Gastroesophageal sphincter (tissue), 4 donors: ENCODE measurements at regions not wholly inside any gene's neighbourhood (a gene's known extent, or its start where the extent isn't known, plus 50 kb on each side); places are given as distances from the start of the nearest gene placed in this dataset.

Experiments
- ATAC-seq: fragments of 150-250 bp; one replicate; pipeline ENCODE4 v1.9.1; 2016; ENCODE audit warnings: mild to moderate bottlenecking, moderate library complexity
- H3K27ac ChIP-seq, 4 donors: fragments of 200-600 bp; sonication (generic) in 3 of 4; 1 replicate in 3 of 4; 2 replicates in 1 of 4; pipeline ENCODE4 v1.5.1; 2016 to 2019
- H3K27me3 ChIP-seq: fragments of 200-600 bp; sonication (generic); one replicate; pipeline ENCODE4 v1.5.1; 2019
- H3K36me3 ChIP-seq, 2 donors: fragments of 200-600 bp; sonication (generic); one replicate each; pipeline ENCODE4 v1.5.1; 2019; ENCODE audit warnings: control low read depth in 1 of 2
- H3K4me1 ChIP-seq, 3 donors: fragments of 200-600 bp; sonication (generic); 1 replicate in 2 of 3; 2 replicates in 1 of 3; pipeline ENCODE4 v1.5.1; 2016 to 2019; ENCODE audit warnings: control low read depth in 2 of 3
- H3K4me3 ChIP-seq, 2 donors: fragments of 200-600 bp; sonication (generic); one replicate each; pipeline ENCODE4 v1.5.1; 2019; ENCODE audit warnings: mild to moderate bottlenecking in 1 of 2, moderate library complexity in 1 of 2
- H3K9me3 ChIP-seq, 3 donors: fragments of 200-600 bp; sonication (generic); one replicate each; pipeline ENCODE4 v1.5.1; 2017 to 2019; ENCODE audit warnings: control low read depth in 2 of 3
- CTCF ChIP-seq, 4 experiments: fragments of 200-600 bp in 2 of 4; fragments of 450-650 bp in 2 of 4; sonication (generic) in 1 of 4; IDR thresholded peaks; one replicate each; pipeline ENCODE4 v1.5.1; 2017 to 2019; ENCODE audit warnings: antibody characterized with exemption in 4 of 4, mild to moderate bottlenecking in 2 of 4, moderate library complexity in 2 of 4
- EP300 ChIP-seq: sonication (generic); formaldehyde crosslinking; IDR thresholded peaks from one replicate; pipeline ENCODE4 v1.6.1; 2017; ENCODE audit warnings: antibody characterized with exemption, mild to moderate bottlenecking
- POLR2A ChIP-seq, 2 donors: fragments of 450-650 bp; IDR thresholded peaks; one replicate each; pipeline ENCODE4 v1.6.1; 2017; ENCODE audit warnings: antibody characterized with exemption in 2 of 2, mild to moderate bottlenecking in 2 of 2, moderate library complexity in 1 of 2
- POLR2AphosphoS5 ChIP-seq: sonication (generic); formaldehyde crosslinking; IDR thresholded peaks from one replicate; pipeline ENCODE4 v1.6.1; 2017; ENCODE audit warnings: antibody characterized with exemption
- WGBS, 2 donors: methylation state at CpG; one replicate each; pipeline ENCODE4 v1.1.5; 2018; ENCODE audit warnings: low coverage in 1 of 2; 5-methylcytosine and 5-hydroxymethylcytosine counted together

GRCh38 chr5:128014578-128014977, 69.0 kb upstream of the SLC12A2 start:
- H3K36me3 ChIP-seq = no peaks in the 10 kb centered on the region
- H3K4me3 ChIP-seq = no peak overlapping the region
- H3K4me1 ChIP-seq = no peaks in the 10 kb centered on the region
- TF ChIP-seq POLR2A (IDR thresholded peaks at IDR 0.05) (no peak), EP300 (no peak), CTCF (IDR thresholded peaks at IDR 0.05) (no peak), POLR2AphosphoS5 (no peak)
- no peaks in the 10 kb centered on the region for H3K9me3 ChIP-seq
- 57 to 64% methylated on average over 2 of the region's 2 CpGs for WGBS, 2 donors
- H3K27me3 ChIP-seq = no peaks in the 10 kb centered on the region
- no peak for ATAC-seq
- H3K27ac ChIP-seq = no peak overlapping the region

- no peak for ATAC-seq
- Histone ChIP-seq H3K9me3 (no peaks in the 10 kb centered on the region), H3K4me3 (no peak overlapping the region), H3K36me3 (no peaks in the 10 kb centered on the region), H3K4me1 (no peaks in the 10 kb centered on the region), H3K27ac (no peak overlapping the region), H3K27me3 (no peaks in the 10 kb centered on the region)
- TF ChIP-seq POLR2AphosphoS5 (no peak), EP300 (no peak), POLR2A (IDR thresholded peaks at IDR 0.05) (no peak), CTCF (IDR thresholded peaks at IDR 0.05) (no peak)
- WGBS, 2 donors = 59 to 86% methylated on average over 1 of the region's 1 CpG
Observed at GRCh38 chr5:128015478-128015877, 68.1 kb upstream of the SLC12A2 start.

- Histone ChIP-seq H3K4me3 (no peak overlapping the region), H3K27ac (no peak overlapping the region), H3K27me3 (no peaks in the 10 kb centered on the region), H3K9me3 (no peaks in the 10 kb centered on the region), H3K36me3 (no peaks in the 10 kb centered on the region), H3K4me1 (no peaks in the 10 kb centered on the region)
- TF ChIP-seq POLR2A (IDR thresholded peaks at IDR 0.05) (no peak), EP300 (no peak), POLR2AphosphoS5 (no peak), CTCF (IDR thresholded peaks at IDR 0.05) (no peak)
- WGBS, 2 donors = 100% methylated on average over 1 of the region's 1 CpG; no CpG with 5 or more reads in 1 of the 2 donors
- no peak for ATAC-seq
Observed at GRCh38 chr5:128015978-128016377, 67.6 kb upstream of the SLC12A2 start.

- no peak for ATAC-seq
- peaks cover 0 to 8% of the 10 kb centered on the region in 2 donors for H3K36me3 ChIP-seq
- no peaks in the 10 kb centered on the region for H3K27me3 ChIP-seq
- WGBS, 2 donors = 80 to 100% methylated on average over 1 of the region's 1 CpG
- H3K27ac ChIP-seq = no peak overlapping the region
- no peaks in the 10 kb centered on the region for H3K9me3 ChIP-seq
- H3K4me1 ChIP-seq = no peaks in the 10 kb centered on the region
- no peak for TF ChIP-seq EP300
- TF ChIP-seq POLR2AphosphoS5 = no peak
- no peak for TF ChIP-seq POLR2A (IDR thresholded peaks at IDR 0.05)
- TF ChIP-seq CTCF (IDR thresholded peaks at IDR 0.05) = no peak
- no peak overlapping the region for H3K4me3 ChIP-seq
Observed at GRCh38 chr5:128019391-128019790, 64.2 kb upstream of the SLC12A2 start.

- TF ChIP-seq POLR2A (IDR thresholded peaks at IDR 0.05) = no peak
- no peak for TF ChIP-seq EP300
- TF ChIP-seq CTCF (IDR thresholded peaks at IDR 0.05) = no peak
- no peak for TF ChIP-seq POLR2AphosphoS5
- H3K4me1 ChIP-seq = no peaks in the 10 kb centered on the region
- H3K36me3 ChIP-seq = peaks cover 0 to 8% of the 10 kb centered on the region in 2 donors
- H3K9me3 ChIP-seq = no peaks in the 10 kb centered on the region
- 100% methylated on average over 1 of the region's 1 CpG; no CpG with 5 or more reads in 1 of the 2 donors for WGBS, 2 donors
- no peak overlapping the region for H3K27ac ChIP-seq
- no peak overlapping the region for H3K4me3 ChIP-seq
- no peaks in the 10 kb centered on the region for H3K27me3 ChIP-seq
- no peak for ATAC-seq
Observed at GRCh38 chr5:128020012-128020411, 63.6 kb upstream of the SLC12A2 start.
